Activated T-helper 9 cell treated with anti-CD3 and anti-CD28 coated beads, Interleukin-2, amount 50 U/mL, for 16 hours (primary cell): ENCODE measurements at regions not wholly inside any gene's neighbourhood (a gene's known extent, or its start where the extent isn't known, plus 50 kb on each side); places are given as distances from the start of the nearest gene placed in this dataset.

Experiments
- DNase-seq: peaks from one replicate; pipeline ENCODE4 v3.0.0-alpha.2; 2020; ENCODE audit warnings: low read depth

DNA sequence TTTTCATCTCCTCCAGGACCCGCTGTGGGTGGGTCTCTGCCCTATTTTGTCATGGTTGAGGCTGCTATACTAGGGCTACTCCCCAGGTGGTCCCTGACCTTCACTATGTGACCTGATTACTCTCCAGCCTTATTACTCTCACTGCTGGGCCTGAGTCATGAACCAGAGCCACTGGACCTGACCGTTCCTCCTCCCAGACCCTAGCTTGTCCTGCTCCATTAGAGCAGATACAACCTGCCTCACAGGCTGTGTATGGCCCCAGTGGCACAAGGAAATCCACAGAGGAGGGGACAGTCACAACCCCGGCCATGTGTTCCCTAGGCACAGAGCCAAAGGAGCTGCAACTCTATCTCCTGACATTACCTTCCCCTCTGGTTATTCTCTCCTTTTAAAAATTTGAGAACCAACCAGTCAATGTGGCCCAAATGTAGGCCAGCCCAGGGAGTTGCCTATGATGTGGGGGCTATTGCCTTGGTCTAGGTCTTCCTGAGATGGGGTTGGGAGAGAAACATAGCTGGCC lies 96.0 kb upstream of the FSTL4 start:
- no peak for DNase-seq

- DNase-seq = no peak
Measured at GRCh38 chr5:133707629-133708028, 95.3 kb upstream of the FSTL4 start.

DNA sequence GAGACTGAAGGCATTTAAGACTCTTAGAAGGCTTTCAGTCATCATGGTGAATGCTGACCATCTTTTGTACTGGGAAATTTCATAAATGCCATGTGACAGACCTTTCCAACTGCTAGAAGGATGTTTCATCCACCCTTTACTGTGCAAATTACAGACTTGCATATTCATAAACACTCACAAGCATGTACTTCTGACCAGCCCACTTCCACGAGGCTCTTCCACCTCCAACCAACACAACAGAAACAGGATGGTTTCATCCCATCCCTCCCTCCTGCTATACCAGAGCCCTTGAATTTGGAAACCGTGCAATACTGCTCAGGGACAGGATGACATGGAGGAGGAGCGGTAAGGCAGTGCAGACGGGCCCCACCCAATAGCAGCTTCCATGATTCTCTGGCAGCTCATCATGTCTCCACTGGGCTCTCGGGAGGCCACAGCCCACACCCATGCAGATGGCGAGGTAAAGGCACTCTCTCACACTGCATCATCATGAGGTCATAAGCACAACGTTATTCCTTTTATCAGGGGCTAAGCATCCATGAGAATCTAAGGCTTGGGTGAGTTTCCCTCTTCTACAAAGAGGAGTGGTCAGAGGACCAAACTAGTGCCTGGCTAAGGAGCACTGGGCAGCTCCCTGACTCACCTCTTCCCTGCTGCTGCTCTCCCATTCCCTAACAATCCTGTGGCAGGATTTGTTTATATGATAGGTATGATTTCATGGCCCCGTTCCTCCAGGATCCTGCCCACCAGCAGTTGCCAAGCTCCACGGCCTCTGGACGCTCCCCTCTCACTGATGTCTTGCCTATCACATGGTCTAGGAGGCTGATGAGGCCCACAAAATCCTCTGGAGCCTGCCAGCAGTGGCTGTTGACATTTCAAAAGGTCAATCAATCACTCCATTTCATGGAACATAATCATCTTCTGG lies 94.4 kb upstream of the FSTL4 start:
- DNase-seq = no peak

- DNase-seq = no peak
Measured at GRCh38 chr5:133705331-133705730, 93.0 kb upstream of the FSTL4 start.

GRCh38 chr5:133704411-133704810 lies 92.1 kb upstream of the FSTL4 start:
- no peak for DNase-seq

DNA sequence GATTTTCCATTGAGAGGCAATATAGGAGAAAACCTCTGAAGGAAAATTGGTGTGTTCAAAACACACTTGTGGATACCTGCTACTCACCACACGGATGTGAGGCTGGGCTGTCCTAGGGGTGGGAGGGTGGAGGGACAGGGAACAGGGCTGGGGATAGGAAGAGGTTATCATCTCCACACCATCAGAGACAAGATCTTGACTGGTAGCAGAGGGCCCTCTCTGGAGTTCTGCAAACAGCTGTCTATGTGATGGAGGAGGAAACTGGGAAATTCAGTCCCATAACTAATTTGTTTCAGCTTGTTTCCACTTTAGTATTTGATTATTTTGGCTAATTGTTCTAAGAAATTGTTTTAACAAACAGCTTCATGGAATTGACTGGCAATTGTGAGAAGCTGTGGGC lies 91.6 kb upstream of the FSTL4 start:
- DNase-seq = no peak

DNA sequence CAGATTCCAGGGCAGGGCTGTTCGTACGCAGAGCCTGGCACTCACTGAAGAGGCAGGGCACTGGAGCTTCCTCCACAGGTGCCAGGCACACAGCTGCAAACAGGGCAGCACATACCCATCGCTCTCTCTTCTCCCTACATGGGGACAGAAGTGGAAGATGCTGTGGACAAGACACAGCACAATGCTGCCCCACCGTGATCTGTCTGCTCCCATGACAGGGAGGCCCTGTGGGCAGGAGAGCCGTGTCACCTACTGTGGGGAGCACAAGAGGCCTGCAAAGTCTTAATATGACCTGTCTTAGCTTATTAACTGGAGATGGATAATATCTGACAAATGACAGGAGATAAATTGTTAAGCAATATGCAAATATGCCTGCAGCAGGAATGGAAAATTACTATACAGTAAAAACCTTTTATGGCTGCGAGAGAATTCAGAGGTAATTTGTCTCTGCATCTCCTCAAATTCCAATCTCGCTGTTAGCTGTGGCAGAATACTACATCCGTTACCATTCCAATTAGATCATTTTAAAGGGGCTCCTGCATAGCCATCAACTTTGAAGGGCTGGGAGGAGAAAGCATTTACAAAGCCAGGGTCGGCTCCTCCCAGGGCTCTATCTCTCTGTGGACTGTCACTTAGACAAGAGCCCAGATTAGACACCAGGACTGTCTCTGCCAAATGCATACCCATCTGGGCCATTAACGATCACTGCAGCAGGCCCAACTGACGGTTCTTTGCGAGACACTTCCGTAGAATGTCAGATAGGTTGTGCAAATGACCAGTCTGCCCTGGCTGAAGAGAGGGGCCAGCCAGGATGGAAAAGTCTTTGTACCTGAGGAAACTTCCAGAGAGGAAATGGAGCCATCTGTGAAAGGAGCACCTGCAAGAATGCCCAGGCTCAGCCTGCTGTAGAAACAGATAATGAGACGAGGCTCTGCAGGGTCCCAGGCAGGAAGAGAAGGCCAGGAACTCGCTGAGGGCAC lies 90.7 kb upstream of the FSTL4 start:
- DNase-seq = no peak

GRCh38 chr5:133701871-133702270 lies 89.5 kb upstream of the FSTL4 start:
- no peak for DNase-seq

- DNase-seq = no peak
Measured at GRCh38 chr5:133700251-133700650, 87.9 kb upstream of the FSTL4 start.

- no peak for DNase-seq
Measured at GRCh38 chr5:133698646-133699526, 86.5 kb upstream of the FSTL4 start.

DNA sequence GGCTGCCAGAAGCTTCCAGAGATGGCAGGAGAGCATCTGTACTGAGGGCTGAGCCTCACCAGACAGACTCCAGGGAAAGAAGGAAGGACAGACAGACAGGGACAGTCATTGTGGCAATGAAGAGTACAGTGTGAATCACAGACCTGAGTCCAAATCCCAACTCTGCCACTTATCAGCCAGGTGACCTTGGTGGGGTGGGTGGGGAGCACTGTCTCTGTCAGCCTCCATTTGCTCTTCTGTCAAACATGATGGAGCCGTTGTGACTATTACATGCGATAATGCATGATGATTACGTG lies 85.9 kb upstream of the FSTL4 start:
- DNase-seq = no peak

DNA sequence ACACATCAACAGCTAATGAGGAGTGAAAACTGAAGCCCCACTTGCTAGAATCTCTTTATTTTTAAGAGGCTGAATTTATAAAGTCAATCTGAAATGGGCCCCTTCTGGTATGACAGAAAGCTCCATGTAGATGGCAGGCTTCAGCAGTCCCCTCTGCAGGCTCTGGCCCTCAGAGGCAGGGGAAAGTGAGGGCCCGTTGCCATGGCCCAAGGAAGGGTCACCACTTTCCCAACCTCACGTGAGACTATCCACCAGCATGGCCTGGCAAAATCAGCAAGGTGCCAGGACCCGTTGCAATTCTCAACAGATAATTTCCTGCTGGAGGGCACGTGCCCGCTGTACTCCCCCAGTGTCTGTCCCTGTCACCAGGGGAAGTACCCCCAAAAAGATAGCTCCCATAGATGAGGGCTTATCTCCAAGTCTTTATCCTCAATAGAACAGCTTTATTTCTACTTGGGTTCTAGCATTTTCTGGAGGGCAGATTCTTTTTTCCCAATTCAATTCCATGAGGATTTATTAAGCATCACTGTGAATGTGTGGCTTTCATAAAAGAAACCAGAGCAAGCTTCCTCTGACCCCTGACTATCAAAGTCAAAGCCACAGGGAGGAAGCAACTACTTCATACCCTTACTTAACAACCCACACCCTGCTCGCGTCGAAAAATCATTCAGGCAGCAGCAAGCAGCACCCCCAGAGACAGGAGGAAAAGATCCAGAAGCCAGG lies 85.4 kb upstream of the FSTL4 start:
- DNase-seq = no peak

DNA sequence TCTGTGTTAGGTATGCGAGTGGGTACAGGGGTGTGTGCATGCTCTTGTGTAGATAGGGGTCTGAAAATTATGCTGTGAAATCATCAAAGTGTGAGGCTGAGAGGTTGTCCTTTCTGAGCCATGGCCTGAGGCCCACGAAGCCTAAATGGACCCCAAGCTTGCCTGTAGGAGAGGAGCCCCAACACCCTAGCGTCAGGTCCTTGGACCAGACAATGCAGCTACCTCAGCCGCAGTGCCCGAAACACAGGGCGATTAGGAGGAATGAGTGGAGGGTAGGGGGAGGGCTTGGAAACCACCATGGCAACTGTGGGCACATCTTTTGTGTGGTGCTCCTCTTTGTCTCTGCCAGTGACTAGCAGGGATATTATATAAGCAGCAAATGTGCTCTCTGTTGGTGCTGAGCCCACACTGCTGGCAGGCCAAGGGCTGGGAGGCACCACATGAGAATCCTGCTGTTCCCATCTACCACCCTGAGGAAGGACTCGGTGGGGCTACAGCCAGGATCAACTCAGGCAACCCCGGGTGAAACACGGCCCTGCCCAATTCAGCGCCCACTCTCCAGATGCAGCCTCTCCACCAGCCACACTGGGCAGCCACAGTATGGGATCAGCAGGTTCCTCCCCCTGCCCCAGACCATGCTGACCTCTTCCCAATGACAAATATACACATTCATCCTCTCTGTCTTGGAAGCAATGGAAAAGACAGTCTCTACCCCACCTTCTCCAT lies 84.6 kb upstream of the FSTL4 start:
- DNase-seq = no peak

- DNase-seq = no peak
Measured at GRCh38 chr5:133696006-133696584, 83.8 kb upstream of the FSTL4 start.

GRCh38 chr5:133694181-133694831 lies 82.0 kb upstream of the FSTL4 start:
- DNase-seq = no peak

DNA sequence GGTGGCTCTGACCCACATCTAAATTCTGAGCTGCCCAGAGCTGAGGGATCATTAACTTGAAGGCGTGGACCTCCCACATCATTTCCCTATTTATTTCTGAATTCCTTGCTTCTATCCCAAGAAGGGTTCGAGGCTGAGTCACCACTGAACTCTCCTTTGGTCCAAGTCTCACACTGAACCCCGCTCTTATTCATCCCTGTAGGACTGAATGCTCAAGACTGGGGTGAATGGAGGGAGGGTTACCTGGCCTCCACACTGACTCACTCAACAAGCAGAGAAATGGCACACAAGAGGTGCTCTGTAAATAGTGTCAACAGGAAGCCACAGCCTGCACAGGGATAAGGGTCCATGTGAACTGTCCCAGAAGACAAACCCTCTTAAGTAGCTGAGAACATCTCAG lies 79.1 kb upstream of the FSTL4 start:
- no peak for DNase-seq

GRCh38 chr5:133690746-133691145 lies 78.4 kb upstream of the FSTL4 start:
- DNase-seq = no peak

GRCh38 chr5:133688391-133688790 lies 76.0 kb upstream of the FSTL4 start:
- DNase-seq = no peak

DNA sequence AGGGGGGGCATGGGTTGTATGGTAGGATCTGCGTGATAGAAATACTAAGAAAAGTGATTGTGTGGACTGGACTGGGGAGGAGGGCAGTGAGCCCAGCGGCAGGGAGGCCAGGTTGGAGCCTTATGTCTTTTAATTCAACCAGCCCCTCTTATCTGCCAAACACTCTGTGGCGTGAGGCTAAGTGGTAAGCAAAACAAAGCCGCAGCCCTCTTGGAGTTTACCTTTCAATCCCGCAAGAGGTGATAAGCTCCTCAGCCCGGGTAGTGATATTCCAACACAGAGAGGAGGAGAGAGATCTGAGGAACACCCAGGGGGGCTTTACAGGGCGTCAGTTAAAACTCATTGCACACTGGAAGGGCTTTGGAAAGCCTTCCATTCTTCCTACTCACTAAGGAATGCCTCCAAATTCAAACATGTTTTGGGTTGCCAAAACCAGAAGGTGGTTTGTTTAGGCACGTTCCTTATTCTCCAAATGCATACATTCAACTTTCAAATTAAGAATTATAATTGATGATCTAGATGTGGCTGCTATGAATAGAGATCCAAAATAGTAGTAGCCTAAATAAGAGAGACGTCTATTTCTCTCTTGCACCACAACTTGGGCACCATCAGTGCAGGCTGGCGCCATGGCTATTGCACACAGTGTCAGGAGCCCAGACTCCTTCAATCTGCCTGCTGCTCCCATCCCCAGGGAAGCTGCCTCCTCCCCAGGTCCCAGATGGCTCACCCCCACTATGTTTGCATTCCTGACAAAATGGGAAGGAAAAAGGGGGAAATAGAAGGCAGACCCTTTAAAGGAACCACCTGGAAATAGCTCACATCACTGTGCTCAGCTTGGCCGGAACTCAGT lies 75.1 kb upstream of the FSTL4 start:
- no peak for DNase-seq
